ENCODE measurements at regions not wholly inside any gene's neighbourhood (a gene's known extent, or its start where the extent isn't known, plus 50 kb on each side); places are given as distances from the start of the nearest gene placed in this dataset.
"Not testable (repeated sequence)": the region's sequence is repeated elsewhere in the genome, so short reads cannot be mapped to it uniquely, and the experiment has no call there.

- CTCF ChIA-PET, result interaction anchor here (2.2 to 4.1 kb wide), 2 partner anchors 10 to 15 kb away, joined by 9 to 19 read pairs; no protein-coding TSS in a partner anchor
- TF ChIP-seq CTCF (IDR thresholded peaks at IDR 0.05; ENCODE audit: insufficient read depth, low read length, missing control alignments), result no peak
- no peak for DNase-seq (ENCODE audit: low read depth, low spot score)
- POLR2A ChIA-PET, result no interaction called here
- H3K4me3 ChIP-seq (ENCODE audit: low read depth, low read length), result no peak overlapping the region
Measured at GRCh38 chr22:22754961-22755777, 110.8 kb downstream of the GGTLC2 start.

GRCh38 chr22:22755778-22756100 is 111.3 kb downstream of the GGTLC2 start:
- ChIA-PET CTCF (interaction anchor here (0.7 to 1.9 kb wide), 4 partner anchors 10 to 390 kb away, joined by 3 to 6 read pairs (median 4); no protein-coding TSS in a partner anchor), POLR2A (no interaction called here)
- DNase-seq (ENCODE audit: low read depth, low spot score), result no peak

GRCh38 chr22:22756109-22756508 is 111.7 kb downstream of the GGTLC2 start:
- CTCF ChIA-PET, result interaction anchor here (0.7 to 1.9 kb wide), 4 partner anchors 10 to 390 kb away, joined by 3 to 6 read pairs (median 4); no protein-coding TSS in a partner anchor
- no peak for DNase-seq (ENCODE audit: low read depth, low spot score)
- POLR2A ChIA-PET, result no interaction called here
- no peak for TF ChIP-seq CTCF (IDR thresholded peaks at IDR 0.05; ENCODE audit: insufficient read depth, low read length, missing control alignments)
- no peak overlapping the region for H3K4me3 ChIP-seq (ENCODE audit: low read depth, low read length)

More at GRCh38 chr22:22755778-22756100, 111.3 kb downstream of the GGTLC2 start:
- TF ChIP-seq CTCF (IDR thresholded peaks at IDR 0.05; ENCODE audit: insufficient read depth, low read length, missing control alignments), result no peak
- H3K4me3 ChIP-seq (ENCODE audit: low read depth, low read length), result no peak overlapping the region

GRCh38 chr22:22756551-22757201 is 112.3 kb downstream of the GGTLC2 start:
- DNase-seq (ENCODE audit: low read depth, low spot score); POLR2A ChIA-PET; H3K4me3 ChIP-seq (ENCODE audit: low read depth, low read length): not testable (repeated sequence)
- CTCF ChIA-PET, result interaction anchor here (0.7 to 1.9 kb wide), 4 partner anchors 11 to 389 kb away, joined by 3 to 6 read pairs (median 4); no protein-coding TSS in a partner anchor

- CTCF ChIA-PET, result interaction anchor here (1.8 kb wide), 1 partner anchor 11 kb away, joined by 8 read pairs; no protein-coding TSS in a partner anchor
- POLR2A ChIA-PET; DNase-seq (ENCODE audit: low read depth, low spot score); H3K4me3 ChIP-seq (ENCODE audit: low read depth, low read length): not testable (repeated sequence)
Measured at GRCh38 chr22:22758101-22758807, 113.8 kb downstream of the GGTLC2 start.

- POLR2A ChIA-PET, result no interaction called here
- CTCF ChIA-PET, result no interaction called here
- H3K4me3 ChIP-seq (ENCODE audit: low read depth, low read length), result no peak overlapping the region
Measured at GRCh38 chr22:22759371-22759770, 115.0 kb downstream of the GGTLC2 start.

More at GRCh38 chr22:22759371-22759770, 115.0 kb downstream of the GGTLC2 start:
- no peak for DNase-seq (ENCODE audit: low read depth, low spot score)
- no peak for TF ChIP-seq CTCF (IDR thresholded peaks at IDR 0.05; ENCODE audit: insufficient read depth, low read length, missing control alignments)

Data from AG04449 (cell line).